HAP-1 (cell line): ENCODE measurements at regions not wholly inside any gene's neighbourhood (a gene's known extent, or its start where the extent isn't known, plus 50 kb on each side); places are given as distances from the start of the nearest gene placed in this dataset.
"Not testable (repeated sequence)": the region's sequence is repeated elsewhere in the genome, so short reads cannot be mapped to it uniquely, and the experiment has no call there.

Source experiments
- DNase-seq, 2 experiments: peaks; one replicate each; pipeline ENCODE4 v3.0.0-alpha.2; 2016 to 2020; ENCODE audit warnings: low spot score in 2 of 2
- H3K27me3 ChIP-seq: fragments of 250-450 bp; sonication (Bioruptor Pico); 2 replicates; pipeline ENCODE4 v1.5.1; 2020; ENCODE audit warnings: low read depth, mild to moderate bottlenecking, moderate library complexity
- H3K36me3 ChIP-seq: fragments of 250-450 bp; sonication (Bioruptor Pico); replicated peaks from 2 replicates; pipeline ENCODE4 v1.5.1; 2020; ENCODE audit warnings: mild to moderate bottlenecking
- H3K4me1 ChIP-seq: fragments of 250-450 bp; sonication (Bioruptor Pico); 2 replicates; pipeline ENCODE4 v1.5.1; 2020; ENCODE audit warnings: mild to moderate bottlenecking
- H3K4me3 ChIP-seq: fragments of 250-450 bp; sonication (Bioruptor Pico); 2 replicates; pipeline ENCODE4 v1.5.1; 2020; ENCODE audit warnings: mild to moderate bottlenecking, moderate library complexity
- H3K9me3 ChIP-seq: fragments of 250-450 bp; sonication (Bioruptor Pico); 2 replicates; pipeline ENCODE4 v1.5.1; 2020; ENCODE audit warnings: mild to moderate bottlenecking, moderate library complexity
- in situ Hi-C: fragments of 300-500 bp; cut with MboI; formaldehyde crosslinking; loops from 3 replicates; pipeline ENCODE4 v1.14.3; 2020; ENCODE audit warnings: low sequenced_read_pairs, inconsistent platforms, mixed read lengths

GRCh38 chr10:46216836-46217751 is 69.7 kb upstream of the ANTXRL start:
- H3K4me1 ChIP-seq: no peaks in the 10 kb centered on the region
- in situ Hi-C loops: no loop called here
- H3K36me3 ChIP-seq: no peaks in the 10 kb centered on the region
- H3K27me3 ChIP-seq: no peaks in the 10 kb centered on the region
- H3K4me3 ChIP-seq: no peak overlapping the region
- DNase-seq: no peak
- no peaks in the 10 kb centered on the region for H3K9me3 ChIP-seq

- H3K4me1 ChIP-seq: no peaks in the 10 kb centered on the region
- H3K36me3 ChIP-seq: no peaks in the 10 kb centered on the region
- no peaks in the 10 kb centered on the region for H3K27me3 ChIP-seq
- no peaks in the 10 kb centered on the region for H3K9me3 ChIP-seq
- DNase-seq: no peak
- H3K4me3 ChIP-seq: no peak overlapping the region
- in situ Hi-C loops: no loop called here
These were observed 68.9 kb upstream of the ANTXRL start for GRCh38 chr10:46217752-46218453.

- Histone ChIP-seq H3K9me3 (no peaks in the 10 kb centered on the region), H3K4me1 (no peaks in the 10 kb centered on the region), H3K4me3 (no peak overlapping the region), H3K36me3 (no peaks in the 10 kb centered on the region), H3K27me3 (no peaks in the 10 kb centered on the region)
- no peak for DNase-seq
- in situ Hi-C loops: no loop called here
These were observed 67.9 kb upstream of the ANTXRL start for GRCh38 chr10:46218921-46219320.

- H3K9me3 ChIP-seq, DNase-seq, H3K4me3 ChIP-seq, H3K4me1 ChIP-seq, H3K36me3 ChIP-seq, H3K27me3 ChIP-seq, in situ Hi-C loops: not testable (repeated sequence)
These were observed 67.3 kb upstream of the ANTXRL start for GRCh38 chr10:46219431-46219990.

- H3K36me3 ChIP-seq: no peaks in the 10 kb centered on the region
- in situ Hi-C loops: no loop called here
- H3K27me3 ChIP-seq: no peaks in the 10 kb centered on the region
- H3K4me1 ChIP-seq: no peaks in the 10 kb centered on the region
- H3K4me3 ChIP-seq: no peak overlapping the region
- DNase-seq: no peak
- no peaks in the 10 kb centered on the region for H3K9me3 ChIP-seq
These were observed 66.6 kb upstream of the ANTXRL start for GRCh38 chr10:46220187-46220586.

GRCh38 chr10:46220872-46221538 is 65.8 kb upstream of the ANTXRL start:
- Histone ChIP-seq H3K27me3 (no peaks in the 10 kb centered on the region), H3K4me3 (no peak overlapping the region), H3K4me1 (no peaks in the 10 kb centered on the region), H3K36me3 (no peaks in the 10 kb centered on the region), H3K9me3 (no peaks in the 10 kb centered on the region)
- in situ Hi-C loops: no loop called here
- DNase-seq: no peak

GRCh38 chr10:46222364-46222935 is 64.3 kb upstream of the ANTXRL start:
- Histone ChIP-seq H3K4me3 (no peak overlapping the region), H3K4me1 (no peaks in the 10 kb centered on the region), H3K9me3 (no peaks in the 10 kb centered on the region), H3K36me3 (no peaks in the 10 kb centered on the region), H3K27me3 (no peaks in the 10 kb centered on the region)
- in situ Hi-C loops: no loop called here
- no peak for DNase-seq

- Histone ChIP-seq H3K4me1 (no peaks in the 10 kb centered on the region), H3K9me3 (no peaks in the 10 kb centered on the region), H3K36me3 (no peaks in the 10 kb centered on the region), H3K27me3 (no peaks in the 10 kb centered on the region), H3K4me3 (no peak overlapping the region)
- in situ Hi-C loops: no loop called here
- peak in 1 of 2 experiments; percentile 29 for DNase-seq
These were observed 63.7 kb upstream of the ANTXRL start for GRCh38 chr10:46223064-46223480.

GRCh38 chr10:46223626-46224413 is 63.0 kb upstream of the ANTXRL start:
- in situ Hi-C loops: no loop called here

GRCh38 chr10:46224414-46224682 is 62.4 kb upstream of the ANTXRL start:
- H3K4me3 ChIP-seq: no peak overlapping the region
- H3K9me3 ChIP-seq: no peaks in the 10 kb centered on the region
- no peaks in the 10 kb centered on the region for H3K36me3 ChIP-seq
- in situ Hi-C loops: no loop called here
- H3K4me1 ChIP-seq: no peaks in the 10 kb centered on the region
- H3K27me3 ChIP-seq: no peaks in the 10 kb centered on the region
- DNase-seq: no peak

More at GRCh38 chr10:46223626-46224413, 63.0 kb upstream of the ANTXRL start:
- Histone ChIP-seq H3K36me3 (no peaks in the 10 kb centered on the region), H3K4me3 (no peak overlapping the region), H3K27me3 (no peaks in the 10 kb centered on the region), H3K4me1 (no peaks in the 10 kb centered on the region), H3K9me3 (no peaks in the 10 kb centered on the region)
- no peak for DNase-seq

GRCh38 chr10:46225597-46225996 is 61.2 kb upstream of the ANTXRL start:
- Histone ChIP-seq H3K9me3 (no peaks in the 10 kb centered on the region), H3K4me3 (no peak overlapping the region), H3K27me3 (no peaks in the 10 kb centered on the region), H3K4me1 (no peaks in the 10 kb centered on the region), H3K36me3 (no peaks in the 10 kb centered on the region)
- in situ Hi-C loops: loop anchor here (25.0 kb wide), 1 partner anchor 413 kb away; no protein-coding TSS in a partner anchor
- DNase-seq: no peak

- Histone ChIP-seq H3K4me3 (no peak overlapping the region), H3K4me1 (no peaks in the 10 kb centered on the region), H3K27me3 (no peaks in the 10 kb centered on the region), H3K9me3 (no peaks in the 10 kb centered on the region), H3K36me3 (no peaks in the 10 kb centered on the region)
- in situ Hi-C loops: loop anchor here (25.0 kb wide), 1 partner anchor 414 kb away; no protein-coding TSS in a partner anchor
- DNase-seq: no peak
These were observed 60.6 kb upstream of the ANTXRL start for GRCh38 chr10:46226232-46226631.
